H1 (cell line): ENCODE measurements at regions not wholly inside any gene's neighbourhood (a gene's known extent, or its start where the extent isn't known, plus 50 kb on each side); places are given as distances from the start of the nearest gene placed in this dataset.

Experiments
- CTCF ChIA-PET: fragments of 300-600 bp; sonication (Branson Sonifier 250); formaldehyde crosslinking; loops from one replicate; lab custom pipeline; 2021; ENCODE audit not compliant: partially characterized antibody; lab: Charles Lee
- POLR2A ChIA-PET: fragments of 300-600 bp; sonication (Branson Sonifier 250); formaldehyde crosslinking; loops from one replicate; lab custom pipeline; 2021; ENCODE audit warnings: inconsistent platforms; ENCODE audit not compliant: partially characterized antibody; lab: Charles Lee
- DNase-seq, 2 experiments: peaks; one replicate each; pipeline versions ENCODE4 v3.0.0 to v3.0.0-alpha.2; 2010 to 2022; ENCODE audit warnings: low spot score in 2 of 2, low read depth in 1 of 2, mixed read lengths in 1 of 2
- FAIRE-seq: peaks from 2 replicates; lab custom pipeline; 2011; peaks lifted over from hg19 to GRCh38; lab: Jason Lieb, UNC
- H2AFZ ChIP-seq: 2 replicates; pipeline ENCODE4 v1.8.1; 2012; ENCODE audit warnings: low read length, inconsistent platforms
- H2AK5ac ChIP-seq: 2 replicates; pipeline ENCODE4 v1.6.1; 2013; ENCODE audit warnings: low read depth, low read length
- H2BK120ac ChIP-seq: replicated peaks from 2 replicates; pipeline ENCODE3; 2013; ENCODE audit warnings: low read depth, low read length, inconsistent platforms
- H2BK12ac ChIP-seq: 2 replicates; pipeline ENCODE4 v1.6.1; 2013; ENCODE audit warnings: low read depth, low read length
- H2BK15ac ChIP-seq: 2 replicates; pipeline ENCODE4 v1.6.1; 2013; ENCODE audit warnings: low read length
- H2BK20ac ChIP-seq: 2 replicates; pipeline ENCODE4 v1.6.1; 2013; ENCODE audit warnings: low read length
- H2BK5ac ChIP-seq: 2 replicates; pipeline ENCODE4 v1.6.1; 2013; ENCODE audit warnings: low read depth, low read length
- H3K14ac ChIP-seq: 2 replicates; pipeline ENCODE4 v1.6.1; 2013; ENCODE audit warnings: inconsistent platforms; ENCODE audit not compliant: insufficient read length
- H3K18ac ChIP-seq: 2 replicates; pipeline ENCODE4 v1.6.1; 2013; ENCODE audit warnings: low read length; ENCODE audit errors: extremely low read depth
- H3K23ac ChIP-seq: 2 replicates; pipeline ENCODE4 v1.6.1; 2013; ENCODE audit warnings: inconsistent platforms; ENCODE audit not compliant: insufficient read length
- H3K23me2 ChIP-seq: 2 replicates; pipeline ENCODE4 v1.6.1; 2013; ENCODE audit warnings: low read depth, low read length
- H3K27ac ChIP-seq: 2 replicates; pipeline ENCODE4 v1.6.1; 2011; ENCODE audit warnings: low read depth, low read length, inconsistent platforms
- H3K27me3 ChIP-seq, 4 experiments: replicated peaks in 1 of 4; 1 replicate in 1 of 4; 2 replicates in 3 of 4; pipeline versions ENCODE4 v1.6.1 to v1.8.1; 2011 to 2013; ENCODE audit warnings: low read length in 3 of 4, mild to moderate bottlenecking in 3 of 4, inconsistent platforms in 2 of 4, mixed read lengths in 2 of 4, moderate library complexity in 1 of 4; ENCODE audit not compliant: control insufficient read depth in 3 of 4, insufficient read depth in 3 of 4; ENCODE audit errors: extremely low read depth in 1 of 4
- H3K36me3 ChIP-seq, 4 experiments: 2 replicates each; pipeline versions ENCODE4 v1.6.1 to v1.8.1; 2011 to 2013; ENCODE audit warnings: mild to moderate bottlenecking in 4 of 4, low read length in 3 of 4, moderate library complexity in 2 of 4, control low read depth in 1 of 4, inconsistent platforms in 1 of 4; ENCODE audit not compliant: insufficient read depth in 4 of 4, control insufficient read depth in 2 of 4
- H3K4ac ChIP-seq: replicated peaks from 2 replicates; pipeline ENCODE3; 2013; ENCODE audit warnings: low read length, low read depth, mixed read lengths, inconsistent platforms; ENCODE audit not compliant: insufficient read length
- H3K4me1 ChIP-seq, 4 experiments: replicated peaks in 1 of 4; 1 replicate in 1 of 4; 2 replicates in 3 of 4; pipeline versions ENCODE4 v1.6.1 to v1.8.1; 2011 to 2013; ENCODE audit warnings: low read length in 3 of 4, inconsistent platforms in 2 of 4, mixed read lengths in 1 of 4; ENCODE audit not compliant: insufficient read depth in 4 of 4, control insufficient read depth in 3 of 4
- H3K4me2 ChIP-seq, 2 experiments: 2 replicates each; pipeline versions ENCODE4 v1.6.1 to v1.8.1; 2011 to 2013; ENCODE audit warnings: low read depth in 2 of 2, low read length in 2 of 2, control low read depth in 1 of 2, inconsistent platforms in 1 of 2, mild to moderate bottlenecking in 1 of 2; ENCODE audit not compliant: insufficient read depth in 1 of 2
- H3K4me3 ChIP-seq, 4 experiments: fragments of 200-600, 300-600 bp in 1 of 4; sonication (generic), shearing (Covaris generic), sonication (Bioruptor Twin) in 1 of 4; 2 replicates each; pipeline versions ENCODE4 v1.5.1 to v1.8.1; 2011 to 2016; ENCODE audit warnings: low read length in 4 of 4, low read depth in 3 of 4, control low read depth in 2 of 4, inconsistent platforms in 2 of 4, mild to moderate bottlenecking in 2 of 4, mixed read lengths in 1 of 4, moderate library complexity in 1 of 4; ENCODE audit not compliant: insufficient read depth in 2 of 4; ENCODE audit errors: extremely low read depth in 1 of 4
- H3K56ac ChIP-seq: replicated peaks from 2 replicates; pipeline ENCODE3; 2013; ENCODE audit warnings: low read depth, mild to moderate bottlenecking, mixed read lengths, low read length, inconsistent platforms; ENCODE audit not compliant: insufficient read length
- H3K79me1 ChIP-seq: 2 replicates; pipeline ENCODE4 v1.6.1; 2013; ENCODE audit warnings: low read depth, low read length, control low read depth
- H3K79me2 ChIP-seq, 2 experiments: 2 replicates each; pipeline versions ENCODE4 v1.6.1 to v1.8.1; 2012 to 2013; ENCODE audit warnings: low read length in 2 of 2, mild to moderate bottlenecking in 2 of 2, inconsistent platforms in 1 of 2; ENCODE audit not compliant: insufficient read depth in 2 of 2, control insufficient read depth in 1 of 2
- H3K9ac ChIP-seq, 4 experiments: replicated peaks in 1 of 4; 1 replicate in 1 of 4; 2 replicates in 3 of 4; pipeline versions ENCODE4 v1.6.1 to v1.8.1; 2011 to 2013; ENCODE audit warnings: low read depth in 3 of 4, low read length in 3 of 4, control low read depth in 2 of 4, mild to moderate bottlenecking in 2 of 4, moderate library complexity in 2 of 4, inconsistent platforms in 1 of 4; ENCODE audit errors: extremely low read depth in 1 of 4
- H3K9me3 ChIP-seq, 2 experiments: 2 replicates each; pipeline versions ENCODE4 v1.6.1 to v1.8.1; 2012 to 2013; ENCODE audit warnings: mild to moderate bottlenecking in 2 of 2, moderate library complexity in 2 of 2, control low read depth in 1 of 2, inconsistent platforms in 1 of 2, low read depth in 1 of 2, low read length in 1 of 2, mixed read lengths in 1 of 2; ENCODE audit not compliant: insufficient read depth in 2 of 2
- H4K20me1 ChIP-seq, 2 experiments: replicated peaks in 1 of 2; 2 replicates each; pipeline versions ENCODE3 to v1.8.1; 2011 to 2013; ENCODE audit warnings: inconsistent platforms in 2 of 2, low read length in 2 of 2, mild to moderate bottlenecking in 1 of 2; ENCODE audit not compliant: insufficient read depth in 2 of 2, control insufficient read depth in 1 of 2
- H4K5ac ChIP-seq: 2 replicates; pipeline ENCODE4 v1.6.1; 2013; ENCODE audit warnings: low read length, low read depth, mixed read lengths, inconsistent platforms; ENCODE audit not compliant: insufficient read length
- H4K8ac ChIP-seq: 2 replicates; pipeline ENCODE4 v1.8.0; 2013; ENCODE audit warnings: mild to moderate bottlenecking, moderate library complexity, low read length, inconsistent platforms; ENCODE audit not compliant: insufficient read depth; ENCODE audit errors: extremely low read depth
- H4K91ac ChIP-seq: replicated peaks from 2 replicates; pipeline ENCODE3; 2013; ENCODE audit warnings: low read length, mixed read lengths, inconsistent platforms; ENCODE audit not compliant: insufficient read length
- BCL11A ChIP-seq, 2 experiments: IDR thresholded peaks; one replicate each; pipeline ENCODE4 v1.6.1; 2011; ENCODE audit warnings: low read depth in 2 of 2, low read length in 2 of 2, mild to moderate bottlenecking in 2 of 2
- GTF2F1 ChIP-seq: IDR thresholded peaks from 2 replicates; pipeline ENCODE4 v1.6.1; 2012; ENCODE audit warnings: low read depth, low read length, improper control_type of control experiment, borderline replicate concordance
- JUN ChIP-seq: IDR thresholded peaks from 2 replicates; pipeline ENCODE4 v1.6.1; 2011; ENCODE audit warnings: low read depth, mild to moderate bottlenecking, improper control_type of control experiment, low read length
- RAD21 ChIP-seq, 2 experiments: IDR thresholded peaks in 1 of 2; conservative IDR thresholded peaks in 1 of 2; 2 replicates each; pipeline ENCODE4 v1.6.1; 2011; ENCODE audit warnings: low read depth in 2 of 2, low read length in 2 of 2, improper control_type of control experiment in 1 of 2, inconsistent platforms in 1 of 2, mild to moderate bottlenecking in 1 of 2, moderate library complexity in 1 of 2
- SP4 ChIP-seq: IDR thresholded peaks from 2 replicates; pipeline ENCODE4 v1.6.1; 2012; ENCODE audit warnings: low read length, inconsistent platforms
- TAF7 ChIP-seq: optimal IDR thresholded peaks from 2 replicates; pipeline ENCODE3; 2011; ENCODE audit warnings: low read depth, mild to moderate bottlenecking, inconsistent platforms, low read length, moderate library complexity, borderline replicate concordance
- TBP ChIP-seq: IDR thresholded peaks from 2 replicates; pipeline ENCODE4 v1.6.1; 2011; ENCODE audit warnings: low read depth, low read length, improper control_type of control experiment
- TCF12 ChIP-seq: IDR thresholded peaks from 2 replicates; pipeline ENCODE4 v1.6.1; 2011; ENCODE audit warnings: low read depth, mild to moderate bottlenecking, low read length
- WGBS, 2 experiments: shearing (Covaris generic) in 1 of 2; methylation state at CpG; one replicate each; pipeline versions ENCODE4 v1.1.6 to v1.1.7; 2013 to 2015; ENCODE audit warnings: low lambda C conversion rate in 2 of 2, mixed read lengths in 2 of 2, inconsistent platforms in 1 of 2, low coverage in 1 of 2, missing lambda C conversion rate in 1 of 2; ENCODE audit not compliant: insufficient replicate concordance in 2 of 2, insufficient coverage in 1 of 2, insufficient read length in 1 of 2; ENCODE audit errors: extremely low coverage in 1 of 2, missing lambda C conversion rate in 1 of 2; 5-methylcytosine and 5-hydroxymethylcytosine counted together

DNA sequence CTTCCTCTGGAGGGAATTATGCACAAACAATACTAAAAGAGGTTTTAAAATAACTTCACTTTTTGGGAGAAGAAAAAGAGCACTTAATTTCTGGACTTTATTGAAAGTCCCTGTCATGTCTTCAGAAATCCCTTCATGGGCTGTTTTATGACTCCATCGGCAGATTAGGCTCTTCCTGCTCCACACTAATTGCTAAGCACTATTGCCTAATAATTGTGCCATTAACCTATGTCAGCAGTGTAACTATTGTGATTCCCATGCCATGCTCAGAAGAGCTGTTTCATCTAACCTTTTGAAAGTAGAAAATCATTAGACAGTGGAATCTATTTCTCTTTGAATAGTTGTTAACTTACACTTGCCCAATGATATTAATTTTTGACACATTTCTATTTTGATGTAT, 489.3 kb upstream of the RUNX1 start:
- Histone ChIP-seq H3K79me1 (no peaks in the 10 kb centered on the region), H4K5ac (no peak overlapping the region), H3K27me3 (peaks cover 0 to 1% (median 0%) of the 10 kb centered on the region in 4 experiments; a peak in 1 of 7 replicates), H3K4me3 (no peak overlapping the region), H3K36me3 (no peaks in the 10 kb centered on the region), H3K4ac (no peak overlapping the region), H2BK5ac (no peak overlapping the region), H2BK12ac (no peak overlapping the region), H3K14ac (no peak overlapping the region), H3K27ac (no peak overlapping the region), H2AK5ac (no peak overlapping the region), H4K8ac (no peak overlapping the region), H2BK20ac (no peak overlapping the region), H3K23ac (no peak overlapping the region), H4K91ac (no peak overlapping the region), H2BK120ac (no peak overlapping the region), H3K4me1 (no peaks in the 10 kb centered on the region), H4K20me1 (no peaks in the 10 kb centered on the region), H3K23me2 (no peaks in the 10 kb centered on the region), H3K56ac (no peak overlapping the region), H2AFZ (no peak overlapping the region), H3K4me2 (no peak overlapping the region), H3K79me2 (no peaks in the 10 kb centered on the region), H3K9me3 (peaks cover 4 to 8% of the 10 kb centered on the region in 2 experiments), H3K9ac (no peak overlapping the region), H3K18ac (no peak overlapping the region), H2BK15ac (no peak overlapping the region)
- POLR2A ChIA-PET = no interaction called here
- CTCF ChIA-PET = no interaction called here
- FAIRE-seq (no peak), DNase-seq (no peak)
- no peak for TF ChIP-seq GTF2F1
- TF ChIP-seq TBP = no peak
- no peak for TF ChIP-seq BCL11A (IDR thresholded peaks at IDR 0.05; ENCODE audit: low read depth in 2 of 2, low read length in 2 of 2)
- no peak for TF ChIP-seq JUN
- no peak for TF ChIP-seq RAD21 (IDR thresholded peaks at IDR 0.05 in 1 of 2, conservative IDR thresholded peaks at IDR 0.05 in 1 of 2; ENCODE audit: low read depth in 2 of 2, low read length in 2 of 2)
- TF ChIP-seq SP4 = no peak
- TF ChIP-seq TAF7 = no peak
- no peak for TF ChIP-seq TCF12
- whole genome bisulfite sequencing, 2 experiments = 86% methylated on average over 1 of the region's 1 CpG; no CpG with 5 or more reads in 1 of the 2 experiments
